LNCaP clone FGC (cell line): ENCODE measurements at regions not wholly inside any gene's neighbourhood (a gene's known extent, or its start where the extent isn't known, plus 50 kb on each side); places are given as distances from the start of the nearest gene placed in this dataset.

Source experiments
- DNase-seq: peaks from one replicate; pipeline ENCODE4 v3.0.0-alpha.2; 2011; ENCODE audit warnings: low read depth
- H3K4me3 ChIP-seq: 2 replicates; pipeline ENCODE4 v1.5.1; 2011; ENCODE audit warnings: mild to moderate bottlenecking, low read depth, low read length, control low read depth
- CTCF ChIP-seq: IDR thresholded peaks from 2 replicates; pipeline ENCODE4 v1.5.1; 2012; ENCODE audit warnings: mild to moderate bottlenecking; ENCODE audit not compliant: control insufficient read depth, insufficient read depth; ENCODE audit errors: extremely low read depth

DNA sequence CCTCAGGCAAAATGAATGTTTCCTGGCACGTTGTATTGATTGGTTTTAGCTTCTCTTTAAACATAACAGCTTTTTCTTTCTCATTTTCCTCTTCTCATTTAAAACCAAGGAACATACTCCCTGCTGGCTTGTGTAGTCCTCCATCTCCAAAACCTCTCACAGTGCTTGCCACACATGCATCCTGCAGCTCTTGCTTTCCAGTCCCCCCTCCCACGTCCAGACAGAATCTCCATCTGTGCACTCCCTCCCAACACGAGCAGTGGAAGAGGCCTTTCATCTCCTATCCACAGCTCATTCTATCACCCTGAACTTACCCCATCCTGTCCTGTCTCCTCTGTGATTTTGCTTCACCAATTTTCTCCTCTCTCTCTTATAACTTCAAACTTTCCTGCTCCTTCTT lies 99.6 kb upstream of the THSD7B start:
- TF ChIP-seq CTCF: no peak
- DNase-seq: no peak
- H3K4me3 ChIP-seq: no peak overlapping the region

- DNase-seq: no peak
- no peak overlapping the region for H3K4me3 ChIP-seq
- no peak for TF ChIP-seq CTCF
Observed at GRCh38 chr2:136664713-136665405, 100.5 kb upstream of the THSD7B start.

- TF ChIP-seq CTCF: no peak
- no peak overlapping the region for H3K4me3 ChIP-seq
- no peak for DNase-seq
Observed at GRCh38 chr2:136658201-136658600, 107.1 kb upstream of the THSD7B start.

DNA sequence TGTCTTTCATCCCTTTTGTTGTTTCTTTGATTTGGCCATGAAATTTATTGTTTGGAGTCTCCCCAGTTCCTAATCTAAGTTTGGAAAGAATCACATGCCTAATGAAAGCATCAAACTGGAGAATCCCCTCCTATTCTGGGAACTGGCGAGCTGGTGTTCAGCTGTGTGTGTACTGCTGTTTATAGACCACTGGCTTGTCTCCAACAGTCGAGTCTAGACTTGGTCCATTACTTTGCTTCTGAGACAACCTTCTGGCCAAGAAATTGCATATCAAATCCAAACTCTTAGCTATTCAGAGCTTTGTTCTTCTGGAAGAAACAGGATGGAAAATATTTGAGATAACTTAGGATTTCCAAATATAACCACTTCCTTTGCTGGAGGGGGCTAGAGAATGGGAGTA lies 111.5 kb upstream of the THSD7B start:
- no peak overlapping the region for H3K4me3 ChIP-seq
- no peak for DNase-seq
- 0 out of 2 replicates have a peak, but pooled peaks have one; percentile 1 for TF ChIP-seq CTCF

DNA sequence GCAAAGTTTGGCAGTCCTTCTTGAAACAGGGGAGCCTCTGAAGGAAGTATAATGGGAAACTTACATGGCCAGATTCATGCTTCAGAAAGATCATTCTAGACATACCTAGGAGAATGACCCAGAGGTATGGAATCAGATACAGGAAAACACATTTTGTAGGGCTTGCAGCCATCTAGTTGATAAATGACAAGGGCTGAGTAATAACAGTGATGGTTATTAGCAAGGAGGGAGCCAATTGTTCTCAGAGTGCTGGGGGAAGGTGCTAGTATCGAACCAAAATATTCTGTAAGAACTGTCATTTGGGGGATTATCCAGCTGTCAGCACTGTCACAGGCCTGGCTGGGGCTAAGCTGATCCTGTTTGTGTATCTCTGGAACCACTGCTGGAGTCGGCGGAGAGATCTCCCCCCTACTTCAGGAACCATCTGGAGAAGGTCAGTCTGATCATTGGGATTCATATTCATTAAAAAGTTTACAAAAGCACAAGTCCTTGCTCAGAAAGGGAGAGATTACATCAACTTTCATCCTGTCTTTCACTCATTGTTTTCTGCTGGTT lies 113.8 kb upstream of the THSD7B start:
- DNase-seq: no peak
- no peak overlapping the region for H3K4me3 ChIP-seq
- no peak for TF ChIP-seq CTCF

DNA sequence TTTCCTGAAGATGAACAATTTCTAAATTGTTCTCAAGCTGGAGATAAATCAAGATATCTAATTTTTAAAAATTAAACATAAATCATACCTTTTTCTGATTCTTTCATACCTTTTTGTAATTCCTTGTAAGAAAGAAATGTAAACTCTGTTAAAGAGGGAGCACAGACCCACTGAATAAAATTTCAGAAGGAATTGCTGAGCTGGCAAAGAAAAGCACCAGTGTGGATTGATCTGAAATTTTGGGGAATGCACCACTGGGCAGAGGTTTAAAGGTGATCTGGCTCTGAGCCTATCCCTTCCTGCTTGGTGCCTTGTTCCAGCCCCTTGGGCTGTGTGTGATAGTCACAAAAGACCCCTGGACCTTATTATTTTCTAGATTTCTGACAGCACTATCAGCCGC lies 118.3 kb upstream of the THSD7B start:
- H3K4me3 ChIP-seq: no peak overlapping the region
- DNase-seq: no peak
- no peak for TF ChIP-seq CTCF

GRCh38 chr2:136645236-136645828 lies 120.0 kb upstream of the THSD7B start:
- no peak overlapping the region for H3K4me3 ChIP-seq
- no peak for DNase-seq
- TF ChIP-seq CTCF: no peak
